GM18951 (cell line): ENCODE measurements at regions not wholly inside any gene's neighbourhood (a gene's known extent, or its start where the extent isn't known, plus 50 kb on each side); places are given as distances from the start of the nearest gene placed in this dataset.

Experiments
- POLR2A ChIP-seq: IDR thresholded peaks from 4 replicates; pipeline ENCODE4 v1.6.1; 2011; ENCODE audit warnings: mild to moderate bottlenecking; ENCODE audit not compliant: insufficient read length, insufficient read depth; ENCODE audit errors: extremely low read depth
- in situ Hi-C: fragments of 300-500 bp; cut with MboI; formaldehyde crosslinking; loops from one replicate; pipeline ENCODE4 v1.12.0; 2022; ENCODE audit warnings: low sequenced_read_pairs, mixed read lengths, inconsistent platforms; ENCODE audit not compliant: unreplicated experiment

DNA sequence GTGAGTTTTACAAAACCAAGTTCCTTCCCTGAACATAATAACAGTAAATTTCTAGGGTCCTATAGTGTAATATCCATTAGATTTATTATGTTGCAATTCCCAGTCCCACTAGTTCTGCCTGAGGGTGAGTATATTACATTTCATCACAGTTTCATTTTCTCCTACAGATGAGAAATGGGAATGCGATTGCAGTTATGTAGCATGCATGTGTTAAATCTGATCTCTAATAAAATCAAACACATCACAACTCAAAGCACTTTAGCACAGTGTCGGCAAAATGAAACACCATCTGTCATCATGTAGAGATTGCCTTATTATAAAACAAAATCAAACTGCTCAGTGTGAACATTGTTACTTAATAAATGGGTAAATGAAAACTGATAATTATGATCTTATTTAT, 180.5 kb upstream of the TOX3 start:
- no peak for TF ChIP-seq POLR2A
- in situ Hi-C loops, result no loop called here

DNA sequence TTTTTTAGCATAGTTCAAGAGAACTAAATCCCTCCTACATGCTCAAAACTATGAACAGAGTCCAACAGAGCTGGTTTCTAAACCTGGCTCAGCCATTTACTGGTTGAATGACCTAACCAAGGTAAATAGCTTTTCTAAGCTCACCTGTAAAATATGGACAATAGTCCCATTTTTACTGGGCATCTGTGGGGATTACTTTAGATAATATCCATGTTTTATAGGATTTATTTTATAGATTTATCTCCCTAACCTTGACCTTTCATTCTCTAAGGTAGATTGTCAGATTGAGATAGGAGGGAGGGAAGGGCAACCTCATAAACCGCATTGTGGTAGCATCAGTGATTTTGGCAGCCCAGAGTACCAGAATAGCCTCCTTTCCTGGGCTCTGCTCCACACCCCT, 178.5 kb upstream of the TOX3 start:
- no peak for TF ChIP-seq POLR2A
- in situ Hi-C loops, result no loop called here

DNA sequence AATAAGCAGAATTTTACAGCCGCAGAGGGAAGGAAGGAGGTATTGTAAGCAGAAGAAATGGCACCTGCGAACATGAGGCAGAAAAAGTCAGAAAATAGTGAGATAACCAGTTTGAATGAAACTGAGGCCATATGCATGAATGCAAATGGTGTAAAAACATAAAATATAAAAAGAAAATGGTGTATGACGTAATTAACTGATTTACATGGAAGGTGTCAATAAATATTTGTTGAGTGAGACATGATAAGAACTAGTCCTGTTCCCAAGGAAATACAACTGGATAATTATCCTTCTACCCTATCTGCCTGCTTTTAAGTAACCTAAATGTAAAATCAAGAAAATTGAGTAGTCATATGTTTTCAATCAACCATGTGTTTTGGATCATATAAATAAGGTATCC, 178.1 kb upstream of the TOX3 start:
- in situ Hi-C loops, result no loop called here
- no peak for TF ChIP-seq POLR2A

DNA sequence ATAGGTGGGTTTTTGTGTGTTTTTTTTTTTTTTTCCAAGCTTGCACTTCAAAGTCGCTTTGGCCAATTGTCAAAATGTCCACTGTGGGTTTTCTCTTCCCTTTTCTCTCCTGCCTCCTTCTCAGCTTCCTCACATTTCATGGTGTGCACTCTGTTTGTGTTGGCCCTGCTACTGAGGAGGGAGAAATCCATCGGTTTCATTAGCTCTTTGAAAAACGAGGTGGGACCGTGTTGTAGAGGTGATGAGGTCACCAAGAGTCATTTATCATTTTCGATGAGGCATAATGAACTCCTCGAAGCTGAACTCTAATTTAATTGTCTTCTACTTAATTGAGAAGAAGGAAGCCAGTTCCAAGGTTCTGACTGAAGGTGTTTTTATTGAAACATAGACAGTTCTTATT, 174.4 kb upstream of the TOX3 start:
- TF ChIP-seq POLR2A, result no peak
- in situ Hi-C loops, result no loop called here

DNA sequence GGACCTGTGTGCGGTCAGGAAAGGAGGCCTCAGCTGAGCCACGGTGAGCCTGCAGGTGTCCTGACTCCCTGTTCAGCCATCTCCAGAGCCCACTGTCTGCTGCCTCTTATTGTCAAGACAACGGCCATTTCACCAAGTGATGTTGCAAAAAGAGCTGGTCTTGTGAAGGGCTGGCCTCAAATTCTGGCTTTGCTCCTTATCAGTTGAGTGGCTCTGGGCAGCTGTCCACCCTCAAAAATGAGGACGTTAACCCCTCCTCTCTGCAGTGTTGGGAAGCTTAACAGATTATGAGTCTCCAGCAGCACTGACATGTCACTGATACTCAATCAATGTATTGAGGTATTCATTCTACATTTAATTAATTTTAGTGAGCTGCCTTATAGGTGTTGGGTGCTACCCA, 171.1 kb upstream of the TOX3 start:
- no peak for TF ChIP-seq POLR2A
- in situ Hi-C loops, result no loop called here

DNA sequence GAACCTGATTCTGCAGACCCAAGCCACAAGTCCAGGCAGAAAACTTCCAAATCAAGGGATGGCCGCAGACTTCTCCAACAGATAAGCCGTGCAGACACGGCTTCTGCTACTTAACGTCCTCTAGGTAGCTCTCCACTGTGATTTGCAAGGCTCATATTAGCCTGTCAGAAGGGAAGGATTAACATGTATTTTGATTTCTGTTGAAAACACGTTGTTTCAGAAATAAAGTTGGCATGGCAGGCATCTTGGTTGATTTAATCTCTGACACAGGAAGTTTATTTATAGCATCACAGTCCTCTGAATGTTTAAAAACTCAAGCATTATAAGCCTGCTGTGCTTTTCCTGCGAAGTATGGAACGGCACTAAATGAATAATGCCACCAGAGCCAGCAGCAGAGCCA, 166.8 kb upstream of the TOX3 start:
- no peak for TF ChIP-seq POLR2A
- in situ Hi-C loops, result no loop called here

DNA sequence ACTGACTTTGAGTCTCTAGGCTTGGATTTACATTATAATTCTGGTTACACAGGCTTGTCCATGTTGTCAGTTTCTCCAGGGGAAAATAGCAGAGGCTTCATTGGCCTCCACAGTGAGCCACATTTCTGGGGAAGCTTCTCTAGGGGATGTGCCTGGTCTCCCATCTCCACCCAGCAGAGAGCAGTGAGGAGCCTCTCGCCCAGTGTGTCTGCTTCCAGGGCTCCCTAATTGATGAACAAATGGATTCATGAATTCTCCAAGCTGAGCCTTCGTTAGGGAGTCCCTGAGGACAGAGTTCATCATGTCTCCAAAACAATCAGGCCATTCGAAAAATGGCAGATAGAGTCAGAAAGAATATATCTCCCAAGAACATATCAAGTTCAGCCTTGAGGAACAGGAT, 162.4 kb upstream of the TOX3 start:
- TF ChIP-seq POLR2A, result no peak
- in situ Hi-C loops, result no loop called here

DNA sequence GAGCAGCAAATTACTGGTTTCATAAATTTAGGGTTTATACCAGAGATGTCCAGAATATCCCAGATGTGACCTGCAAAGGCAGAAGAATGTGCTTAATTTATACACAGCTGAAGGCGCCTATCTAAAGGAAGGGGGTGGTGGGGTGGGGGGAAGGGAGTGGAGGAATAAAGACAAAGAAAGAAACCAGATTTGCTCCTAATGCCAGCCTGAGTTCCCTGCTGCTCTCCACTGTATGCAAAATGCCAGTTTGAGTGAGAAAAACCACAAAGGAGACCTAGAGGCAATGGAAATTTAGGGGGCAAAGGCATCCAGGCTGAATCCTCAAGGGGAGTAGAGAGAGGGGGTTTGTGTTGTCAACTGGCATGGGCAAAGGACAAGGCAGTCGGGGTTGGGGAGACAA, 161.5 kb upstream of the TOX3 start:
- in situ Hi-C loops, result no loop called here
- no peak for TF ChIP-seq POLR2A

DNA sequence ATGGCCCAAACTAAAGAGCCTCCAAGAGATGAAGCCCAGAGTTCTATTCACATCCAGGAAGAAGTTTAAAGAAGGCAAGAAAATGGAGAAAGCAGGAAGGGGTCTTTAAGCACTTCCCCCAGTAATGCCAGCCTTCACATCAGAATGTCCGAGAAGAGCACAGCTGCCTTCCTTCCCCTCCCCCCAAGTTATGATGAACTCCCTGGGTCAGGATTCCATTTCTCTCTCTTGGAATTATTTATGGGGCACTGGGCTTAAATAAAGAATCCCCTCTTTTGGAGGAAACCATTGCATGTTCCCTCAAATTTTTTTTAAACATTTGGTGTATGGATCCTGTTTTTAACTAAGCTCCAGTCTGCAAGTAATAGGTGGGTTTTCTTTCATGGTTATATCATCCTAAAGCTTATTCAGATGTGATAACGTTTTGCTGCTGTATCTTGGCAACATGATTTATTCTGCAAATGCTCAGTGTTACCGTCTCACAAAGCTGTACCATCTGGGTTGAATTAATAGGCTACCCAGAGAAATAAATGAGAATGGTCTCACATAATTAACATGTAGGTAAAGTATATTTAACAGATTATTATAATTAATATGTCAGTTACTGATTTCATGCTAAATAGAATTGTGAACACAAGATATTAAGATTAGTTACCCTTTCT, 160.9 kb upstream of the TOX3 start:
- in situ Hi-C loops, result no loop called here
- TF ChIP-seq POLR2A, result no peak

DNA sequence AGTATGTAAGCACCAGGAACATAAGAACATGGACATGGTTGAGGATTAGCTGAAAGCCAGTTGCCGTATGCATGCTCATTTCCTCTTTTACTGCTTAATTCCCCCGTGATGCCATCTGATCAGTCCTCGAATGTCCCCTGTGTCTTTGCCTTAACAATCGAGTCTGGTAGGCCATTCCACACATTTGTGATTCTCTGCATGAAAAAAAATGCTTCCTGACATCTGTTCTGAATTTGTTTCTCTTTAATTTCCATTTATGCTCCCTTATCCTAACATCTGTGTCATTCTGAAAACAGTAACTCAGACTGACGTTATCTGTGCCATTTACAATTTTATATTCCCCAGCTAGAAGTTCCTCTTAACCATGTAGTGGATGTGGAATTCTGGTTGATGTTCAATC, 158.2 kb upstream of the TOX3 start:
- in situ Hi-C loops, result no loop called here
- TF ChIP-seq POLR2A, result no peak

DNA sequence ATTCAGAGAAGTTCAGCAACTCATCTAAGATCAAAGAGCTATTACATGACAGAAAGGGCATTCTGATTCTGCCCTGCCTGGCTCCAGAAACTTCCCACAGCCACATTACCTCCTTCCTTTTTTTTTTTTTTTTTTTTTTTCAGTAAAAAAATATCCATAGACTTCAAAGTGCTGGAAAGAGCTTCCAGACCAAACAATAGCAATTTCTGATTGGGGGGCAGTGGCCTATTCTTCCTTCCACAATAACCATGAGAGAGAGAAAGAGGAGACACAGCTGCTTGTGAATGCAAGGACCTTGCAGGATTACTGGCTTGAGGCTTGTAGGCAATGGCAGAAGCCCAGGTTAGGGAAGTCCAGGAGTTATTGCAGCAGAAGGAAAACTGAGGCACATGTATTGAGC, 151.0 kb upstream of the TOX3 start:
- no peak for TF ChIP-seq POLR2A
- in situ Hi-C loops, result no loop called here

DNA sequence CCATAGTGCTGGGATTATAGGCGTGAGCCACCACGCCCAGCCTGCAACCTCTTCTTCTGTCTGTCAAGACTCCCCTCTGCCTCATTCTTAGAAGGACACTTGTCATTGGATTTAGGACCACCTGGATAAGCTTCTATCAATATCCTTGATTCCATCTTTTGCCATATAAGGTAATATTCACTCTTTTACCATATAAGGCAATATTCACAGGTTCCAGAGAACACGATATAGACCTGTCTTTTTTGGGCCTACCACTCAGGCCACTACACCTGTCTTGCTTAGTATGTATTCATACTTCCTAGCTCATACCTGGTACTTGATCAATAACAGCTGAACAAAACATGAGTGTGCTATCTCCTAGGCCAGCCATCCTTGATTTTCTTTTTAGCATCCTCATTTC, 149.2 kb upstream of the TOX3 start:
- in situ Hi-C loops, result no loop called here
- TF ChIP-seq POLR2A, result no peak

DNA sequence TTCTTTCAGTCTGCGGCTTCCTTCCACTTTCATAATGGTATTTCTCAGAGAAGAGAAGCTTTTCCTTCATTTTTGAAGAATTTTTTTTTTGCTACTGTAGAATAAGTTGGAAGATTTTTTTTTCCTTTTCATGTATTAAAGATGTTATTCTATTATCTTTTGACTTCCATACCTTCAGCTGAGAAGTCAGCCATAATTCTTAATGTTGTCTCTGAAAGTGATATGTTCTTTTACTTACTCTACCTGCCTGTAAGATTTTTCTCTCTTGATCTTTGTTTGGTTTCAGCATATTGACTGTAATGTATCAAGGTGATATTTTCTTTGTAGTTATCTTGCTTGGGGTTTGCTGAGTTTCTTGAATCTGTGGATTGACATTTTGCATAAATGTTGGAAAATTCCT, 143.5 kb upstream of the TOX3 start:
- in situ Hi-C loops, result no loop called here
- TF ChIP-seq POLR2A, result no peak

DNA sequence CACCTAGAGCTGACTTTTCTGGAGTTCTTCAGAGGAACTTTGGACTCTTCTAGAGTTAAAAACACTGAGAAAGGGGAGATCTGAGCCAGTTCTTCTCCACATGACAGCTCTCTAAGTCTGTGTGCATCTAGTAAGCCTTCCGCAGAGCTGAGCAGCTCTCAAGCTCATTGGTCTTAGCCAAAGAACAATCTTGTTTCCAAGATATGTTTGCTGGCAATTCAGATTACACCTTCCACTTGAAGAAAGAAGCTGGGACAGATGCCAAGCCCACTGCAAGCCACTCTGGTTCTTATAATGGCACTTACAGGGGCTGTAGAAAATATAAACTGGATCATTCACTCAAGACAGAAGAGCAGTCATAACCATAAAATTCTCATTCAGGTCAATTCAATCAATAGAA, 134.1 kb upstream of the TOX3 start:
- TF ChIP-seq POLR2A, result no peak
- in situ Hi-C loops, result no loop called here

DNA sequence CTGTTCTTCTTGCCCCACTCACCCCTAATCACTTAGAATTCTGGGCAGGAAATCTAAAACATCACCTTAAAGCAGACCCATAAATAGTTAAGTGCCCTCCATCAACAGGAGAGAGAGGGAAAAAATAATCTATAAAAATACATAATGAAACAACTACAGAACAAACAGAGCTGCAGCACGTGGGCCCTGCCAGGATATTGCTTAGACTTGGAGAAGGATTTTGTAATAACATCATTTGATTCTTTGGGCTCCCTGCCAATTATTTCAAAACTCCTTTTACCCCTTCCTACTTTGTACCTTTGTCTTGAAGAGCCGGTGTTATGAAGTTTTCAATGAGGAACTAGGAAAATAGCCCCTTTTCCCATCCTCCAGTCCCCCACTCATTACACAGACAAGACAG, 130.6 kb upstream of the TOX3 start:
- in situ Hi-C loops, result no loop called here
- no peak for TF ChIP-seq POLR2A
